ENCODE measurements at regions not wholly inside any gene's neighbourhood (a gene's known extent, or its start where the extent isn't known, plus 50 kb on each side); places are given as distances from the start of the nearest gene placed in this dataset.

DNA sequence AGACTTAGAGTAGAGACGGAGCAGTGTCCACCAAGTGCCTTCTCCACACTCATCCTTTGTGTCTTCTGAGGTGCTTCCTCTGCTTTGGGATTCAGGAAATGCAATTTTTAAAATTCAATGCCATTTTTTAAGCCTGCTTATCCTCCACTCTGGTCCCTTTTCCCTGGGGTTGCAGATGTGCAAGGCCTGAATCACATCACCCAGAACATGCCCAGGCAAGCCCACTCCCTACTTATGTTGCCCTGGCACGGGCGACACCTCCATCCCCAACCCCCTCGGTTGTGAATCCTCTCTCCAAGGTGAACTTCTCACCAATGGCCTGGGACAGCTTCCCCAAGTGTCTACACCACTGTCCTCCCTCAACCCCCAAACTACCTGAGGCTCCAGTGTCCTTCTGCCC, 116.2 kb downstream of the C17orf67 start:
- H3K9me1 ChIP-seq (ENCODE audit: insufficient read depth, low read length) = no peaks in the 10 kb centered on the region
- H3K79me1 ChIP-seq (ENCODE audit: low read depth in 1 of 2, low read length in 2 of 2) = no peaks in the 10 kb centered on the region
- no peak overlapping the region for H3K4me2 ChIP-seq (ENCODE audit: low read depth, low read length)
- peak overlapping the region; percentile 95 for H3K14ac ChIP-seq (replicated peaks; ENCODE audit: low read depth, low read length)
- H2BK5ac ChIP-seq (ENCODE audit: low read depth, low read length, poor library complexity, severe bottlenecking) = peak overlapping the region; percentile 65
- H3K23ac ChIP-seq (ENCODE audit: low read depth, low read length) = peak overlapping the region; percentile 59; the same call in 1 of the 2 replicates
- H2AK9ac ChIP-seq (replicated peaks; ENCODE audit: low read depth, low read length, poor library complexity) = peak overlapping the region; percentile 91
- H4K20me1 ChIP-seq (ENCODE audit: insufficient read depth, low read length) = no peaks in the 10 kb centered on the region
- WGBS, 2 experiments (ENCODE audit: extremely low coverage in 2 of 2, insufficient read length in 1 of 2) = no CpG with 5 or more reads among the region's 4 CpGs
- CTCF ChIA-PET = interaction anchor here (1.3 to 4.0 kb wide), 3 partner anchors 63 to 125 kb away, joined by 4 to 30 read pairs (median 27); partner anchors contain the start of gene NOG
- peak overlapping the region; percentile 84 for H3K4ac ChIP-seq (ENCODE audit: low read depth, low read length)
- in situ Hi-C loops (cut with MboI; ENCODE audit: low sequenced_read_pairs) (loop anchor here (10.0 kb wide), 2 partner anchors 593 to 873 kb away; no protein-coding TSS in a partner anchor), intact Hi-C loops (cut with micrococcal nuclease) (loop anchor here (5.0 to 10.0 kb wide), 3 partner anchors 283 to 590 kb away; no protein-coding TSS in a partner anchor), dilution Hi-C loops (cut with HindIII; ENCODE audit: low sequenced_read_pairs, unreplicated experiment) (no loop called here)
- H3K4me1 ChIP-seq (ENCODE audit: control insufficient read depth, insufficient read depth, low read length) = peaks cover 4% of the 10 kb centered on the region
- peak overlapping the region; percentile 85; the same call in 1 of the 2 replicates for H2AK5ac ChIP-seq (ENCODE audit: low read depth, low read length)
- DNase-seq (no peak), ATAC-seq (ENCODE audit: low read depth) (0 out of 2 replicates have a peak, but pooled peaks have one; percentile 16)
- H2AFZ ChIP-seq (replicated peaks; ENCODE audit: low read length, poor library complexity) = peak overlapping the region; percentile 70
- H3K27ac ChIP-seq (ENCODE audit: insufficient read depth, low read length) = 0 out of 2 replicates have a peak overlapping the region, but pooled peaks have one; percentile 26
- no peak overlapping the region for H3K4me3 ChIP-seq (ENCODE audit: insufficient read depth, low read depth, low read length)
- no peak overlapping the region for H3K9ac ChIP-seq (ENCODE audit: low read depth, low read length)
- no peaks in the 10 kb centered on the region for H3K9me3 ChIP-seq (ENCODE audit: control insufficient read depth, insufficient read depth, low read length)
- H3K36me3 ChIP-seq (ENCODE audit: control insufficient read depth, insufficient read depth, low read length) = no peaks in the 10 kb centered on the region
- BruUV-seq (replicated peaks) = no TSS peak
- POLR2A ChIA-PET (ENCODE audit: unreplicated experiment) = no interaction called here
- H2BK120ac ChIP-seq (ENCODE audit: low read depth, low read length) = peak overlapping the region; percentile 93
- no peaks in the 10 kb centered on the region; the same call in 1 of the 2 replicates for H3K27me3 ChIP-seq (ENCODE audit: control insufficient read depth, insufficient read depth, low read length)
- H2BK15ac ChIP-seq (ENCODE audit: low read depth, low read length) = peak overlapping the region; percentile 59; the same call in 1 of the 3 replicates
- H4K8ac ChIP-seq (ENCODE audit: low read depth in 2 of 2, low read length in 2 of 2) = peak overlapping the region; percentile 64 to 88; a peak in 3 of 4 replicates
- peak overlapping the region; percentile 94 for H2BK20ac ChIP-seq (ENCODE audit: low read depth, low read length)
- peak overlapping the region; percentile 96 for H4K5ac ChIP-seq (ENCODE audit: low read depth, low read length)
- H4K91ac ChIP-seq (ENCODE audit: insufficient read depth, low read depth, low read length) = peak overlapping the region; percentile 78
- H3K18ac ChIP-seq (ENCODE audit: low read depth, low read length) = peak overlapping the region; percentile 97
- no peak for TF ChIP-seq CEBPB (IDR thresholded peaks at IDR 0.05; ENCODE audit: low read depth, low read length)
- TF ChIP-seq, protein P1, sequence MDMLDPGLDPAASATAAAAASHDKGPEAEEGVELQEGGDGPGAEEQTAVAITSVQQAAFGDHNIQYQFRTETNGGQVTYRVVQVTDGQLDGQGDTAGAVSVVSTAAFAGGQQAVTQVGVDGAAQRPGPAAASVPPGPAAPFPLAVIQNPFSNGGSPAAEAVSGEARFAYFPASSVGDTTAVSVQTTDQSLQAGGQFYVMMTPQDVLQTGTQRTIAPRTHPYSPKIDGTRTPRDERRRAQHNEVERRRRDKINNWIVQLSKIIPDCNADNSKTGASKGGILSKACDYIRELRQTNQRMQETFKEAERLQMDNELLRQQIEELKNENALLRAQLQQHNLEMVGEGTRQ (IDR thresholded peaks at IDR 0.05; ENCODE audit: low read depth, low read length) = no peak
- no peak for TF ChIP-seq SMC3 (IDR thresholded peaks at IDR 0.05; ENCODE audit: low read depth, low read length)
- TF ChIP-seq RAD21 (IDR thresholded peaks at IDR 0.05; ENCODE audit: low read length) = no peak
- no peak for TF ChIP-seq RCOR1 (IDR thresholded peaks at IDR 0.05; ENCODE audit: insufficient replicate concordance, low read length)
- TF ChIP-seq MAZ (IDR thresholded peaks at IDR 0.05; ENCODE audit: borderline replicate concordance, low read depth, low read length) = no peak
- TF ChIP-seq MXI1 (IDR thresholded peaks at IDR 0.05; ENCODE audit: borderline replicate concordance, low read depth, low read length) = no peak
- TF ChIP-seq NFE2L2 (IDR thresholded peaks at IDR 0.05; ENCODE audit: low read depth, low read length) = no peak
- TF ChIP-seq BHLHE40 (IDR thresholded peaks at IDR 0.05; ENCODE audit: low read depth, low read length) = no peak
- TF ChIP-seq MAFK (IDR thresholded peaks at IDR 0.05; ENCODE audit: low read depth, low read length) = no peak
- TF ChIP-seq, protein P2, sequence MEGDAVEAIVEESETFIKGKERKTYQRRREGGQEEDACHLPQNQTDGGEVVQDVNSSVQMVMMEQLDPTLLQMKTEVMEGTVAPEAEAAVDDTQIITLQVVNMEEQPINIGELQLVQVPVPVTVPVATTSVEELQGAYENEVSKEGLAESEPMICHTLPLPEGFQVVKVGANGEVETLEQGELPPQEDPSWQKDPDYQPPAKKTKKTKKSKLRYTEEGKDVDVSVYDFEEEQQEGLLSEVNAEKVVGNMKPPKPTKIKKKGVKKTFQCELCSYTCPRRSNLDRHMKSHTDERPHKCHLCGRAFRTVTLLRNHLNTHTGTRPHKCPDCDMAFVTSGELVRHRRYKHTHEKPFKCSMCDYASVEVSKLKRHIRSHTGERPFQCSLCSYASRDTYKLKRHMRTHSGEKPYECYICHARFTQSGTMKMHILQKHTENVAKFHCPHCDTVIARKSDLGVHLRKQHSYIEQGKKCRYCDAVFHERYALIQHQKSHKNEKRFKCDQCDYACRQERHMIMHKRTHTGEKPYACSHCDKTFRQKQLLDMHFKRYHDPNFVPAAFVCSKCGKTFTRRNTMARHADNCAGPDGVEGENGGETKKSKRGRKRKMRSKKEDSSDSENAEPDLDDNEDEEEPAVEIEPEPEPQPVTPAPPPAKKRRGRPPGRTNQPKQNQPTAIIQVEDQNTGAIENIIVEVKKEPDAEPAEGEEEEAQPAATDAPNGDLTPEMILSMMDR (conservative IDR thresholded peaks at IDR 0.05; ENCODE audit: low read depth, low read length) = no peak
- no peak for TF ChIP-seq CHD1 (IDR thresholded peaks at IDR 0.05; ENCODE audit: low read depth, low read length)
- no peak for TF ChIP-seq RFX5 (IDR thresholded peaks at IDR 0.05; ENCODE audit: low read depth, low read length)
- TF ChIP-seq FOS (IDR thresholded peaks at IDR 0.05; ENCODE audit: low read depth, low read length) = no peak
- H3K56ac ChIP-seq (ENCODE audit: extremely low read depth, insufficient read depth, low read length) = no peak overlapping the region

Data from IMR-90 (cell line).